Testis (tissue), 2 donors: ENCODE measurements at regions not wholly inside any gene's neighbourhood (a gene's known extent, or its start where the extent isn't known, plus 50 kb on each side); places are given as distances from the start of the nearest gene placed in this dataset.

Experiments used
- POLR2A ChIP-seq: fragments of 450-650 bp; IDR thresholded peaks from one replicate; pipeline ENCODE4 v1.6.1; 2017; ENCODE audit warnings: antibody characterized with exemption, mild to moderate bottlenecking, moderate library complexity
- TF ChIP-seq, protein P1 (sequence below), 3 experiments: fragments of 450-650 bp in 2 of 3; fragments of 200-600 bp in 1 of 3; sonication (generic) in 1 of 3; IDR thresholded peaks; one replicate each; pipeline ENCODE4 v1.5.1; 2016 to 2019; ENCODE audit warnings: antibody characterized with exemption in 3 of 3, mild to moderate bottlenecking in 2 of 3, moderate library complexity in 1 of 3

DNA sequence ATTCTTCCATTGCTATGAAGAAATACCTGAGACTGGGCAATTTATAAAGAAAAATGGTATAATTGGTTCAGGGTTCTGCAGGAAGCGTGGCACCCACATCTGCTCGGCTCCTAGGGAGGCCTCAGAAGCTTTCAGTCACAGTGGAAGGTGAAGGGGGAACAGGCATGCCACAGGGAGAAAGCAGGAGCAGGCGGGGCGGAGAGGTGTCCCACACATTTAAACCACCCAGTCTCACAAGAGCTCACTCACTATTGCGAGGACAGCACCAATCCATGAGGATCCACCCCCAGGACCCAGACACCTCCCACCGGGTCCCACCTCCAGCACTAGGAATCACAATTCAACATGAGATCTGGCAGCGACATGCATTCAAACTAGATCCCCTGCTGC is 56.0 kb upstream of the C14orf180 start:
- TF ChIP-seq, protein P1, sequence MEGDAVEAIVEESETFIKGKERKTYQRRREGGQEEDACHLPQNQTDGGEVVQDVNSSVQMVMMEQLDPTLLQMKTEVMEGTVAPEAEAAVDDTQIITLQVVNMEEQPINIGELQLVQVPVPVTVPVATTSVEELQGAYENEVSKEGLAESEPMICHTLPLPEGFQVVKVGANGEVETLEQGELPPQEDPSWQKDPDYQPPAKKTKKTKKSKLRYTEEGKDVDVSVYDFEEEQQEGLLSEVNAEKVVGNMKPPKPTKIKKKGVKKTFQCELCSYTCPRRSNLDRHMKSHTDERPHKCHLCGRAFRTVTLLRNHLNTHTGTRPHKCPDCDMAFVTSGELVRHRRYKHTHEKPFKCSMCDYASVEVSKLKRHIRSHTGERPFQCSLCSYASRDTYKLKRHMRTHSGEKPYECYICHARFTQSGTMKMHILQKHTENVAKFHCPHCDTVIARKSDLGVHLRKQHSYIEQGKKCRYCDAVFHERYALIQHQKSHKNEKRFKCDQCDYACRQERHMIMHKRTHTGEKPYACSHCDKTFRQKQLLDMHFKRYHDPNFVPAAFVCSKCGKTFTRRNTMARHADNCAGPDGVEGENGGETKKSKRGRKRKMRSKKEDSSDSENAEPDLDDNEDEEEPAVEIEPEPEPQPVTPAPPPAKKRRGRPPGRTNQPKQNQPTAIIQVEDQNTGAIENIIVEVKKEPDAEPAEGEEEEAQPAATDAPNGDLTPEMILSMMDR (IDR thresholded peaks at IDR 0.05), result no peak
- no peak for TF ChIP-seq POLR2A
